RWPE2 (cell line): ENCODE measurements at regions not wholly inside any gene's neighbourhood (a gene's known extent, or its start where the extent isn't known, plus 50 kb on each side); places are given as distances from the start of the nearest gene placed in this dataset.

ENCODE experiments used
- ATAC-seq: fragments of 200-7000 bp; cut with Tn5 transposase; 3 replicates; pipeline ENCODE4 v1.9.1; 2021; ENCODE audit warnings: low read depth
- DNase-seq: peaks from one replicate; pipeline ENCODE4 v3.0.0-alpha.2; 2020; ENCODE audit warnings: low spot score
- H3K27ac ChIP-seq: fragments of 450-650 bp; 2 replicates; pipeline ENCODE4 v1.5.1; 2017; ENCODE audit warnings: mild to moderate bottlenecking; ENCODE audit not compliant: poor library complexity, severe bottlenecking
- H3K27me3 ChIP-seq: fragments of 250-450 bp; sonication (Bioruptor Pico); 2 replicates; pipeline ENCODE4 v1.5.1; 2021; ENCODE audit warnings: mild to moderate bottlenecking, moderate library complexity; ENCODE audit not compliant: insufficient read depth, poor library complexity, severe bottlenecking
- H3K36me3 ChIP-seq: fragments of 250-450 bp; sonication (Bioruptor Pico); 2 replicates; pipeline ENCODE4 v1.5.1; 2020; ENCODE audit warnings: low read depth, mild to moderate bottlenecking, moderate library complexity
- H3K4me1 ChIP-seq: fragments of 250-450 bp; sonication (Bioruptor Pico); 2 replicates; pipeline ENCODE4 v1.5.1; 2021; ENCODE audit warnings: mild to moderate bottlenecking, moderate library complexity; ENCODE audit not compliant: insufficient read depth, poor library complexity, severe bottlenecking
- H3K4me3 ChIP-seq: fragments of 250-450 bp; sonication (Bioruptor Pico); 2 replicates; pipeline ENCODE4 v1.5.1; 2021; ENCODE audit warnings: mild to moderate bottlenecking, moderate library complexity; ENCODE audit not compliant: severe bottlenecking
- H3K9me3 ChIP-seq: fragments of 250-450 bp; sonication (Bioruptor Pico); 2 replicates; pipeline ENCODE4 v1.5.1; 2021; ENCODE audit warnings: mild to moderate bottlenecking, moderate library complexity; ENCODE audit not compliant: severe bottlenecking
- CTCF ChIP-seq: fragments of 450-650 bp; IDR thresholded peaks from one replicate; pipeline ENCODE4 v1.5.1; 2017; ENCODE audit warnings: mild to moderate bottlenecking, moderate library complexity; ENCODE audit not compliant: poor library complexity, severe bottlenecking

DNA sequence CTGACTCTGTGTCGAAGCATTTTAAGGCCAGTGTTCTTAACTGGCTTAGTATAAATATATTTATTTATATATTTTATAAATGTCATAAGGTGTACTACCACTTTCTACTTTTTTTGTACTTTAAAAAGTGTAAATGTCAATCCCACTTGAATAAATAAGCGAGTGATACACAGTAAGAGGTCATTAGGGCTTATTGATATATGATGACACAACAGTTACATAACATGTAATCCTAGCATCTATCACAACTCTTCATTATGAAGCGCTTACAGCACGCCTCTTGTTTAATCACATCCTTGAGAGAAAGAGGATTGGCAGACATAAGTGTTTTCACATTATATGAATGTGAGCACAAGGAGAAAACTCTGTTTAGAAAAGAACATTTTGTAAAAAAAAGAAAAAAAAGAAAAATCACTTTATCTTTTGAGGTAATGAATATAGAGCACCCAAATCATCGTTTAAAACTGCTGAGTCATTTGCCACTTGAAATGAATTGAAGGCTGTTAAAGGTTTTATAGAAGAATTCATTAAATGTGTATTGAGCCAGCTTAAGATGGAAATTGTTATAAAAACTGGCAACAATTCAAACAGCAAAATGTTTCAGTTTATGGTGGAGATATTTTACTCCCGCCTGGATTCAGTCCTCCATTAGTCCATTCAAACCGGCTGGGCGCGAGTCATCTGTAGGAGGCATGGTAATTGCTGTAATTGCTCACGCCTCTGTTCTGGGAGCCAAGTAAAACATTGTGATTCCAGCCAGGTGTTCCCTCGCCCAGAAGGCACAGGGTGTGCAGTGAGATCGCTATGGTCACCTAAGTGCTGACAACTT is 627.3 kb upstream of the KIRREL3 start:
- H3K4me1 ChIP-seq, result peaks cover 5% of the 10 kb centered on the region
- no peak overlapping the region for H3K4me3 ChIP-seq
- H3K36me3 ChIP-seq, result no peaks in the 10 kb centered on the region
- no peaks in the 10 kb centered on the region for H3K9me3 ChIP-seq
- DNase-seq, result peak; percentile 47
- TF ChIP-seq CTCF, result no peak
- H3K27ac ChIP-seq, result no peak overlapping the region
- no peaks in the 10 kb centered on the region for H3K27me3 ChIP-seq
- peak; percentile 74; the same call in 2 of the 3 replicates for ATAC-seq

GRCh38 chr11:127627204-127627603 is 626.6 kb upstream of the KIRREL3 start:
- H3K4me1 ChIP-seq, result peaks cover 5% of the 10 kb centered on the region
- no peak overlapping the region for H3K4me3 ChIP-seq
- DNase-seq (no peak), ATAC-seq (no peak)
- no peak for TF ChIP-seq CTCF
- no peaks in the 10 kb centered on the region for H3K9me3 ChIP-seq
- H3K27me3 ChIP-seq, result no peaks in the 10 kb centered on the region
- no peak overlapping the region for H3K27ac ChIP-seq
- H3K36me3 ChIP-seq, result no peaks in the 10 kb centered on the region

DNA sequence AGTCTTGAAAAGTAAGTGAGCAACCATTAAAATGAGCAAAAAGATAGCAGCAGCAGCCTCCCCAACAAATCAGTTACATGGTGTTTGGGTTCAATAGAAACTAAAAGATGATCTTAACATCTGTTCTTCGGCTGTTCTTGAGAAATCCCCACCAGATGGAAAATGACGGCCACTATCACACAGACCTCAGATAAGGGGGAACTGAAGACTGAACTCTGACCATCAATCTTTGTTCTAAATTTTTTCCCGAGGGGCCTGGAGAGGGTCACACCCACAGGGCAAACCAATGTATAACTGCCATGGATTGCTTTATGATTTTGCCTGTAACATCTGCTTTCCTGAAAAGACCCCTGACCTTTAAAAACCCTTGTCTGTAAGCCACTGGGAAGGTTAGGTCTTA is 624.8 kb upstream of the KIRREL3 start:
- no peak for TF ChIP-seq CTCF
- Histone ChIP-seq H3K9me3 (no peaks in the 10 kb centered on the region), H3K36me3 (no peaks in the 10 kb centered on the region), H3K27me3 (no peaks in the 10 kb centered on the region), H3K4me1 (peaks cover 5% of the 10 kb centered on the region), H3K4me3 (no peak overlapping the region), H3K27ac (no peak overlapping the region)
- DNase-seq (no peak), ATAC-seq (no peak)

DNA sequence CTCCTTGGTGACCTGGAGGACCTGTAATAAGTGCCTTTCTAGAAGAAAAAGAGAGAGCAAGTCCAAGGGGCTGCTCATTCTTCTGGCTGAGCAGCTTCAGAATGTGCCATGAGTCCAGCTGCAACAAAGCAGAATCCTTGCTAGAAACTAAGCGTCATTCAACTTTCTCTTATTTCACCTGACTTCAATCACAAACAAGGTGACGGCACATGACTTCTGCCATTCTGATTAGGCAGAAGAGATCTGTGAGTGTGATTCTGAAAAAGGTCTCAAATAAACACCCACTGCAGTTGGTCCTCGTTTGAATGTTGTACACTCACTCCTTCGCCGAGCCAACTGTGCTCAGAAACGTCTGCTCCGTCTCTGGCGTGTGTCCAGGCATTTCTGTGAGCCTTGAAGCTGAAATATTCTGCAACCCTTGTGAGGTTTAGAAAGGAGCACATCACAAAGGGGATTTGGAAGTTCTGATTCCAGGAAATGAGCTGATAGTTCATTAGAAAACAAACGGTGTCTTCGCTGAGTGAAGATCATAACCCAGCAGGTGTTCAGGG is 623.8 kb upstream of the KIRREL3 start:
- Histone ChIP-seq H3K27me3 (no peaks in the 10 kb centered on the region), H3K36me3 (no peaks in the 10 kb centered on the region), H3K4me1 (peaks cover 5% of the 10 kb centered on the region), H3K9me3 (no peaks in the 10 kb centered on the region), H3K4me3 (no peak overlapping the region), H3K27ac (no peak overlapping the region)
- TF ChIP-seq CTCF, result no peak
- ATAC-seq, result no peak
- no peak for DNase-seq

DNA sequence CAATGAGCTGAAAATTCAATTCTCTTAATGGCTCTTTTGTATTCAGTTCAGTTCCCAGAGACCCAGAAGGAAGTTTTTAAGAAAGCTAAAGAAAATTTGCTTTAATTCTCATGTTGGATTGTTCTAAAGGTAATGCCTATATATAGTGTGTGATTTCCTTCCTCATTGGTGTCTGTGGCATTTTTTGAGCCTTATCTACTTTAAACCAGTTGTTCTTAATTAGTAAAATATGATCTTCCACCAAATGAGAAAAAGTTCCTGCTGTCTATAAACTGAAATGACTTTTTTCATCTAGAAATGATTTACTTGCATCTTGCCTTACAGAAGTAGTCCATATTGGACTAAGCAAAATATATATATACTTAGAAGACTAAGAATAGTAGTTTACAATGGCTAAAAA is 622.1 kb upstream of the KIRREL3 start:
- peaks cover under 1% of the 10 kb centered on the region for H3K4me1 ChIP-seq
- no peaks in the 10 kb centered on the region for H3K27me3 ChIP-seq
- H3K27ac ChIP-seq, result no peak overlapping the region
- ATAC-seq (no peak), DNase-seq (no peak)
- TF ChIP-seq CTCF, result no peak
- H3K4me3 ChIP-seq, result no peak overlapping the region
- H3K36me3 ChIP-seq, result no peaks in the 10 kb centered on the region
- H3K9me3 ChIP-seq, result no peaks in the 10 kb centered on the region
